ENCODE measurements at regions not wholly inside any gene's neighbourhood (a gene's known extent, or its start where the extent isn't known, plus 50 kb on each side); places are given as distances from the start of the nearest gene placed in this dataset.
"Not testable (repeated sequence)": the region's sequence is repeated elsewhere in the genome, so short reads cannot be mapped to it uniquely, and the experiment has no call there.

GRCh38 chr6:164792666-164793065 lies 516.7 kb downstream of the C6orf118 start:
- intact Hi-C loops (cut with DNase I), result no loop called here
- no peak for DNase-seq
- no peak for ATAC-seq

- intact Hi-C loops (cut with DNase I), result no loop called here
- ATAC-seq (no peak), DNase-seq (no peak)
Observed at GRCh38 chr6:164791498-164791897, 517.9 kb downstream of the C6orf118 start.

GRCh38 chr6:164763788-164764187 lies 545.6 kb downstream of the C6orf118 start:
- intact Hi-C loops (cut with DNase I), result no loop called here
- ATAC-seq, result no peak
- no peak for DNase-seq

GRCh38 chr6:164757451-164757850 lies 552.0 kb downstream of the C6orf118 start:
- ATAC-seq (no peak), DNase-seq (no peak)
- intact Hi-C loops (cut with DNase I), result no loop called here

GRCh38 chr6:164756723-164757122 lies 552.7 kb downstream of the C6orf118 start:
- intact Hi-C loops (cut with DNase I), result no loop called here
- ATAC-seq, result no peak
- DNase-seq, result no peak

- ATAC-seq (no peak), DNase-seq (no peak)
- intact Hi-C loops (cut with DNase I), result no loop called here
Observed at GRCh38 chr6:164756142-164756541, 553.3 kb downstream of the C6orf118 start.

- intact Hi-C loops (cut with DNase I), result no loop called here
- DNase-seq (no peak), ATAC-seq (no peak)
Observed at GRCh38 chr6:164753517-164753916, 555.9 kb downstream of the C6orf118 start.

- ATAC-seq (no peak), DNase-seq (no peak)
- intact Hi-C loops (cut with DNase I), result no loop called here
Observed at GRCh38 chr6:164751395-164751794, 558.0 kb downstream of the C6orf118 start.

- intact Hi-C loops (cut with DNase I), result no loop called here
- ATAC-seq, result no peak
- no peak for DNase-seq
Observed at GRCh38 chr6:164750128-164750527, 559.3 kb downstream of the C6orf118 start.

GRCh38 chr6:164749221-164750064 lies 560.0 kb downstream of the C6orf118 start:
- DNase-seq, result peak; percentile 46
- ATAC-seq, result peak in 1 of 2 donors; percentile 79
- intact Hi-C loops (cut with DNase I), result no loop called here

GRCh38 chr6:164744301-164744700 lies 565.1 kb downstream of the C6orf118 start:
- intact Hi-C loops (cut with DNase I), result no loop called here
- ATAC-seq (no peak), DNase-seq (no peak)

GRCh38 chr6:164741938-164742451 lies 567.4 kb downstream of the C6orf118 start:
- ATAC-seq (no peak), DNase-seq (no peak)
- intact Hi-C loops (cut with DNase I), result no loop called here

GRCh38 chr6:164736090-164736489 lies 573.3 kb downstream of the C6orf118 start:
- ATAC-seq; intact Hi-C loops (cut with DNase I); DNase-seq: not testable (repeated sequence)

GRCh38 chr6:164731539-164731938 lies 577.9 kb downstream of the C6orf118 start:
- no peak for ATAC-seq
- no peak for DNase-seq
- intact Hi-C loops (cut with DNase I), result no loop called here

- DNase-seq, result no peak
- intact Hi-C loops (cut with DNase I), result no loop called here
- no peak for ATAC-seq
Observed at GRCh38 chr6:164721460-164721859, 587.9 kb downstream of the C6orf118 start.

GRCh38 chr6:164700497-164700896 lies 608.9 kb downstream of the C6orf118 start:
- no peak for DNase-seq
- intact Hi-C loops (cut with DNase I), result no loop called here
- ATAC-seq, result no peak

GRCh38 chr6:164695896-164696295 lies 613.5 kb downstream of the C6orf118 start:
- no peak for DNase-seq
- intact Hi-C loops (cut with DNase I), result no loop called here
- no peak for ATAC-seq

- intact Hi-C loops (cut with DNase I), result no loop called here
- DNase-seq (no peak), ATAC-seq (no peak)
Observed at GRCh38 chr6:164694386-164694785, 615.0 kb downstream of the C6orf118 start.

- DNase-seq, result peak; percentile 19
- peak in 1 of 2 donors; percentile 77 for ATAC-seq
- intact Hi-C loops (cut with DNase I), result no loop called here
Observed at GRCh38 chr6:164693944-164694343, 615.5 kb downstream of the C6orf118 start.

- intact Hi-C loops (cut with DNase I), result no loop called here
- DNase-seq, result no peak
- no peak for ATAC-seq
Observed at GRCh38 chr6:164692772-164693510, 616.5 kb downstream of the C6orf118 start.
